GM18870 (cell line): ENCODE measurements at regions not wholly inside any gene's neighbourhood (a gene's known extent, or its start where the extent isn't known, plus 50 kb on each side); places are given as distances from the start of the nearest gene placed in this dataset.
A peak's percentile ranks its signal among the peaks of the same experiment; 100 is the strongest.

Experiments used
- ATAC-seq: cut with Tn5 transposase; IDR thresholded peaks from one replicate; pipeline ENCODE4 v1.9.1; 2021; ENCODE audit warnings: moderate library complexity; ENCODE audit not compliant: unreplicated experiment

DNA sequence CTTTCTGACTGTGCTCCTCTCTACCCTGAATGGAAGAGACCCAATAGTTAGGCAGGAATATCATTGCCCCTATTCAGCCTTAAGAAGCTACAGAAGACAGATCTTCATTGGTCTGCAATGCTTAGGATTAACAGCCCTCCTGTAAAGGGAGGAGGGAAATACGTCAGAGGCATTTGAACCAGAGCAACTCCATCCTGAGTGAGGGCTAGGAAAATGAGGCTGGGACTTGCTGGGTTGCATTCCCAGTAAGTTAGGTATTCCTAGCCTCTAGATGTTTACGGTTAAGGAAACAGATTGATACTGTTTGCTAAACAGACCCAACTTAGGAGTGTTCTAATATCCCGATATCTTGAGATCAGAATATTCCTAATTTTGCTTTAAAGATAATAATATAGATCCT, 63.5 kb downstream of the PCDH18 start:
- no peak for ATAC-seq

DNA sequence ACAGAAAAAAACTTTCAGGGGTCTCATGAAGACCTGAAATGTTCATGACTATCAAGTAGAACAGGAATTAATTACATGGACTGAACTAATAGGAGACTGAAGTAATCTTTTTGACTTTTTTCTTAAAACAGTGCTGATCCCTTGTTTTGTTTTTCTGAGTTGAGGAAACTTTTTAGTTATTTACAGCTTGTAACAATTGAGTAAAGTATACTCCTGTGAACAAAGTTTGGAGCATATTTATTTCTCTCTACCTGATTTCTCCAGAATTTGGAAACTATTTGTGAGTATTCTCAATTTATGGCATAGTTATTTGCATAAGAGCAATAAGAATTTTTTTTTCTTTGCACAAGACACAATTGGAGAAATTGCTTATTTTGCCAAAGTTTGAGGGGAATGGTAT, 64.8 kb downstream of the PCDH18 start:
- no peak for ATAC-seq

DNA sequence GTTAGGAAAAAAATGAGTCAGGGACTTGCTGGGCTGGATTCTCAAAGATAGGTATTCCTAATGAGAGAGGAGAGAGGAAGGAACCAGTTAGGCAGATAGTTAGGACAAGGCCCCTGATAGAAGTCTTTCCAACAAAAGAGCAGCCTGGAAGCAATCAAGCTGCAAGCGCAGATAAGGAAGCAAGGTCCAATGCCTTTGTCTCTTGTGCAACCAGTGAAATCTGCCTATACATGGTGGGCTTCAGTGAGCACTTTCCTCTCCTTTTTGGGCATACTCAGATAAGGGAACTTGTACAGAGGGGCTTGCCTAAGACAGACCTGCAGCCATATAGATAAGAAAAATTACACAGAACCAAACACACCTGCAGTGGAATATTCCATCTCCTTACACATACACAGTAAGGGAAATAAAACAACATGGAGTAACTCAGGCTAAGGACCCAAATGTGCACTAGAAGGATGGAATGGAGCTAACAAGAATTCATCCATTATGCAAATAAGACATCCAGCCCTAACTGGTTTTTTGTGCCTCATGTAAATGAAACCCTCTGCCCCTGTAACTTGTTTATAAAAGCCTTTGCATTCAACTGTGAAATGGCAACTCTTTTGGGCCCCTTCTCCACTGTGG, 68.8 kb downstream of the PCDH18 start:
- no peak for ATAC-seq

GRCh38 chr4:137455647-137456321, 76.5 kb downstream of the PCDH18 start:
- ATAC-seq, result no peak

- no peak for ATAC-seq
Measured at GRCh38 chr4:137454767-137455166, 77.5 kb downstream of the PCDH18 start.

- ATAC-seq, result peak; percentile 53
Measured at GRCh38 chr4:137452799-137453198, 79.5 kb downstream of the PCDH18 start.

DNA sequence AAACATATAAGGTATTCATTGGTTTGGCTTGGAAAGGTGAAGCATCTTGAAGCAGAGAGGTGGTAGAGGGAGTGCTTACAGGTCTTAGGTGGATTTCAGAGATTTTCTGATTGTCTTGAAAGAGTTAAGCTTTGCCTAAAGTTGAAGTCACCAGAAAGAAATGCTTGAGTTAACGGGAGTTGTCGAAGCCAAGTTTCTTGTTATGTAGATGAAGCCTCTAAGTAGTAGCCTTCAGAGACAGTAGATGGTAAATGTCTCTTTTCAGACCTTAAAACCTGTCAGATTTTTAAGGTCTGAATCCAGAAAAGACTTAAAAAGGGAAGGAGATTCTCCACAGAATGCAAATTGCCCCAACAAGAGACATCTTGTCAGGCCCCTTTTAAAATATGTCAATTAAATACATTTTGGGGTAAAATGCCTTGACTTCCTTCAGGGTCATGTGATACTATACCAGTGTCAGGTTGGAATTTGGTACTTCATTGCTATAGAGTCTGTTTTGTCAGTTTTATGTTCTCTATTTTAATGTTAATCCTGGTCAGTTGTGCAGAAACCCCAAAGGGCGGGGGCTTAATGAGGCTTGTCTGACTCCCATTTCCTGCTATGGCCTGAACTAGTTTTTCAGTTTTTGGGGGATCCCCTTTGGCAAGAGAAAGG, 81.0 kb downstream of the PCDH18 start:
- ATAC-seq, result no peak

- ATAC-seq, result no peak
Measured at GRCh38 chr4:137448402-137448801, 83.9 kb downstream of the PCDH18 start.

GRCh38 chr4:137446071-137446470, 86.2 kb downstream of the PCDH18 start:
- ATAC-seq, result no peak

DNA sequence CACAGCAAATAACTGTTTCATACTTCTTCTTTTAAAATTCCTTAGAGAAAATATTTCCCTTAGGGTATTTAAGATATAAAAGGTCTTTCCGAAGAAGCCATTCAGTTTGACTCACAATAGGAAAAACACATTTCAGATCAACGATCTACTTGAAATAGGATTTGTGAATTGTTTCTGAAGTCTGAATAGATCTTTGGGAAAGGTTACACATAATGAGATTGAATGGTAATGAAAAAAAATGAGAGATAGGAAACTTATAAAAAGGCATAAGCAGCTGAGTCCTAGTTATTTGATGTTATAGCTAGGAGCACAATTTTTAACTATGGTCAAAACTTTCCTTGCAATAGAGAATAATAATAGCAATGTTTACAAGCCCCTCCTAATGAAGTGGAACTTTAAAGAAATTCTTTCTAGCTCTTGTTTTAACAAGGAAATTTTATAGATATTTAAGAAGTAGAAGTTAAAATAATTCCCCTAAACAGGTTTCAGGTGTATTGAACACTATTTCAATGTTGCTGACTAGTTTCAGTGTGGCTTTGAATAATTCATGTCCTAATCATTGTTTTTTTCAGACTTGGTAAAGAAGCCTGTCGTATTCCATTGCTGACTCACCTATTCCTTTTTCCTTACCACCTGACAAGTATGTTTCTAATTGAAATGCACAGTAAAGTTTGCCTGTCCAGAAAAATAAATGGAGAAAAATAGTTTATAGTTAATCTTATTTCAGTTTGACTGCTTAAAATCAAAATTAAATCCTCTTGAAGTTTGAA, 89.1 kb downstream of the PCDH18 start:
- no peak for ATAC-seq

DNA sequence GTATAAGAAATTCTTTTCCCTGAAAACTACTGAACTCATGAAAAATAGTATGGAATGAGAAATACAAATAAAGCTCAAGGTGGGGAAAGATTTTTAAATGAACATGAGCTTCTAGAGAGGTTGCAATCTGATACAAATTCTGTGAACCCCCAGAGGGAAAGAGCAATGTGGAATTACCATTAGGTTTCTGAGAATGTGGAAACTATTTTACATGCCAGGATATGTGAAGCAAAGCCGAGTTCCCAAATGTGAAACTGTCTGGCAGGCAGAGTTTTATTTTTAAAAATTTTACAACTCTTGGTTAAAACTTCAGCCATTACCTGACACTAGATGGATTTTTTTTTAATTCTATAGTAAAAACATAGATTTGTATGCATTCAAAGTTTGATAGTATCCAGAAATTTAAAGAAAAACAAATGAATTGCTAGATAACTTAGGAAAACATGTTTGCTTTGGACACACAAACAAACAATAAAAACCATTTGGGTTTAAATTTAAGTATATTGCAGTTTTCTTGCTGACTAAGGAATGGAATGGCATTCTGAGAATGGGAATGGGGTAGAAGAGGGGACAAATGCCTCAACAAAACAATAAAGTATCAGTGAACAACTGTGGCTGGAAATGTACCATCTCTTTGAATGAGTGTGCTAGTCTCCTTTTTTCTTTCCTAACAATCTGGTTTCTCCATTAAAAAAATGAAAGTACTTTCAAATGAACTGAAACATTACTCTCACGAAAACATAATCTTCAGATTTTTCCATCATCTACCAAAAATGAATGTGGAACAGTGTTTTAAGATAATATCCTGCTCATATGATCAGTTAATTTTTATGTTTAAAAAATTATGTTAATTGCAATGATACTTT, 99.6 kb downstream of the PCDH18 start:
- no peak for ATAC-seq

- no peak for ATAC-seq
Measured at GRCh38 chr4:137430171-137430570, 102.1 kb downstream of the PCDH18 start.

GRCh38 chr4:137427411-137427810, 104.9 kb downstream of the PCDH18 start:
- ATAC-seq, result no peak

DNA sequence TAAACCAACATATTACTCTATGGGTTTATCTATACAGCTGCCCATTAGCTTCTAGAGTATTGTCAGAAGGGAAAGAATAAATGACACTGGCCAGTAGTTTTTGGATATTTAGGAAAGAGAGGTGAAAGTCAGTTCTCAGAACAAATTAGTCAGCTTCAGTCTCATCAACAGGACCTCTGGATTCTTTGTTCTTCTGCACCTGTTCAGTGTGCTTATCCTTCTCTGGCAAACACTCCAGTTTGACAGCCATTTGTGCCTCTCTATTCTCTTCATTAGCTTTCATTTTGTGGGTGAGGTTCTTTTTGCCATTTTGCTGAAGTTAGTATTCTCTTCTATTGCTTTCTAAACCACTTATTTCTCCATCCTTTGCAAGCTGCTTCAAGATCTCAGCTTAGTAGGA, 107.0 kb downstream of the PCDH18 start:
- ATAC-seq, result no peak

- no peak for ATAC-seq
Measured at GRCh38 chr4:137422666-137423065, 109.6 kb downstream of the PCDH18 start.

DNA sequence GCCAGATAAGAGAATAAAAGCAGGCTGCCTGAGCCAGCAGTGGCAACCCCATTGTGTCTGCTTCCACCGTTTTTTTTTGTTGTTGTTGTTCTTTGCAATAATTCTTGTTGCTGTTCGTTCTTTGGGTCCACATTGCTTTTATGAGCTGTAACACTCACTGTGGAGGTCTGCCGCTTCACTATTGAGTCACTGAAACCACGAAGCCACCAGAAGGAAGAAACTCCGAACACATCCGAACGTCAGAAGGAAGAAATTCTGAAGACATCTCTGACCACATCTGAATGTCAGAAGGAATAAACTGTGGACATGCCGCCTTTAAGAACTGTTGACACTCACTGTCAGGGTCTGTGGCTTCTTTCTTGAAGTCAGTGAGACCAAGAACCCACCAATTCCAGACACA, 110.5 kb downstream of the PCDH18 start:
- ATAC-seq, result no peak

- no peak for ATAC-seq
Measured at GRCh38 chr4:137420901-137421396, 111.3 kb downstream of the PCDH18 start.

GRCh38 chr4:137417676-137418075, 114.6 kb downstream of the PCDH18 start:
- no peak for ATAC-seq

GRCh38 chr4:137414802-137415201, 117.5 kb downstream of the PCDH18 start:
- ATAC-seq, result no peak

DNA sequence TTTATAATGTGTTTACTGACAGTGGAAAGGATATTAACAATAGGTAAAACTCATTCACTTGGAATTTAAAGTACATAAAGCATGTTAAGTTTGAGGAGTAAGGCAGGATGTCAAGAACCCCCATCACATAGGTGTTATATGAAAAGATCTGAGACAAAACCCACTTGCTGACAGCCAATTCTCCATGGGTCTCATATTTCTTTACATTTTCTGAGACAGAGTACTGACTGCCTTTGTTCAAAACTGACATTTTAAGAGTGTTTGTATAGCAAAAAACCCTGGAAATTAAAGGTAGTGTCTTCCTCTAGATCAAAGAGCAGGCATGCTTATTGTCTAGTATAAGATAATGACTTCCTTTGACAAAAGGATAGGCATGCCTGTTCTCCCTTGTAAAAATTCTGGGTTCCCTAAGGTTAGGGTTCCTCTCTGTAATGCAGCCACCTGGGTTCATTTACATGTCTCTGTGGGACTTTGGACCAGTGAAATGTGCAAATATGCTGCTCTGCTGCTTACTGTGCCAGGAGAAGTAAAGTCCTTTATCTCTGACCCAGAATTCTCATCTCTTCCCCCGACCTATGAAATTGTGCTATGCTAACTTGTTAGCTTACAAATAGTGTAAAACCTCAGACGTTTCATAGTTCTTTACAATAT, 123.6 kb downstream of the PCDH18 start:
- no peak for ATAC-seq
